ENCODE measurements at regions not wholly inside any gene's neighbourhood (a gene's known extent, or its start where the extent isn't known, plus 50 kb on each side); places are given as distances from the start of the nearest gene placed in this dataset.

DNA sequence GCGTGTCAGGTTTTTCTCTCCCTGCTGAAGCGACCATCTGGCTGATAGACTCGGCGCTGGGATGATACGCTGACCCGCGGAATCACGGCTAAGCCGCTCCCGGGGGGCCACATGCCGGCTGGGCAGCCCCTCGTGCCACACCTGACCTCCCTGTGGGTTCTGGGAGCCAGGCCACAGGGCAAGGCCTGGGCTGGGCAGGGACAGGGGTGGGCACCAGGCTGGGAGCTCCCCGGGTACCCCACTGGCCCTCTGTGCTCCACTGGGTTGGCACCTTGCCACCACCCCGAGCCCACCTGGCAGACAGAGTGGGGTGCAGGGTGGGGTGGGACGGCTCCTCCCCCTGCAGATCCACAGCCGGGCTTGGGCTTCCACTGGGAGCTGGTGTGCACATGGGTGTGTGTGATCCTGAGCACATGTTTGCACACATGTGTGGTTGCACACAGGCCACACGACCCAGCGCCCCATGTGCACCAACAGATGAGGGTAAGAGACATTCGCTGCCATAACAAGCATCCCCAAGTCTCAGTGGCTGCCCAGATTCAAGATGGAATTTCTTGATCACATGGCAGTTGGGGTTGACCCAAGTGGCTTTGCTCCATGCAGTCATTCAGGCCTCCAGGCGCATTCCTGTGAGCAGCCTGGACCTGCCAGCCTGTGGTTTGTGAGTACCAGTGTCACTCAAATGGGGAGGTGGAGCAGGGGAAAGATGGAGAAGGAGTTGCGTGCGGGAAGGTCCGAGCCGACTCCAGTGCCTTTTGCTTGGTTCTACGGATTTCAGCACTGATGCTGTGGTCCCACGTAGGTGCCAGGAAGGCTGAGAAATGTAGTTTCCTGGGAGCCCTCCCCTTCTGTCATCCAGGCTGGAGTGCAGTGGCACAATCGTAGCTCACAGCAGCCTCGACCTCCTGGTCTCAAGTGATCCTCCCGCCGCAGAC is 79.7 kb downstream of the UNCX start:
- Histone ChIP-seq H3K9me1 (replicated peaks; ENCODE audit: control insufficient read depth, extremely low read depth, insufficient read depth, low read length) (no peaks in the 10 kb centered on the region), H3K27me3 (ENCODE audit: control insufficient read depth in 2 of 2, insufficient read depth in 2 of 2, low read length in 2 of 2) (no peaks in the 10 kb centered on the region), H3K9ac (replicated peaks; ENCODE audit: extremely low read depth, insufficient read depth, low read length) (no peak overlapping the region), H3K36me3 (ENCODE audit: control insufficient read depth in 2 of 2, extremely low read depth in 1 of 2, insufficient read depth in 2 of 2, low read length in 2 of 2) (no peaks in the 10 kb centered on the region), H3K79me2 (ENCODE audit: control insufficient read depth, insufficient read depth, low read length) (no peaks in the 10 kb centered on the region), H3K4me3 (replicated peaks in 1 of 3; ENCODE audit: insufficient read depth in 1 of 3, low read depth in 1 of 3, low read length in 3 of 3) (no peak overlapping the region), H2AFZ (ENCODE audit: low read depth, low read length) (no peak overlapping the region), H3K4me2 (ENCODE audit: insufficient read depth, low read length) (no peak overlapping the region), H3K9me3 (replicated peaks; ENCODE audit: control insufficient read depth, insufficient read depth, low read length) (no peaks in the 10 kb centered on the region), H3K4me1 (ENCODE audit: control insufficient read depth, extremely low read depth, insufficient read depth, low read length) (no peaks in the 10 kb centered on the region), H3K27ac (ENCODE audit: insufficient read depth, low read depth, low read length) (no peak overlapping the region), H4K20me1 (replicated peaks; ENCODE audit: control insufficient read depth, extremely low read depth, insufficient read depth, low read length) (no peaks in the 10 kb centered on the region)
- no peak for FAIRE-seq
- dilution Hi-C loops (cut with MboI; ENCODE audit: extremely low pct_ligation_motif_present, low sequenced_read_pairs) (no loop called here), intact Hi-C loops (cut with micrococcal nuclease) (no loop called here)
- TF ChIP-seq JUN (IDR thresholded peaks at IDR 0.05; ENCODE audit: borderline replicate concordance, insufficient read depth, insufficient read length, low read depth) (no peak), FOS (IDR thresholded peaks at IDR 0.05; ENCODE audit: borderline replicate concordance, insufficient read depth, low read length) (no peak), MYC (IDR thresholded peaks at IDR 0.05; ENCODE audit: low read depth, low read length) (no peak), POLR2AphosphoS5 (IDR thresholded peaks at IDR 0.05; ENCODE audit: insufficient read depth, low read depth, low read length) (no peak), GATA2 (IDR thresholded peaks at IDR 0.05; ENCODE audit: insufficient read depth, insufficient read length, low read depth, low read length) (no peak), EZH2 (IDR thresholded peaks at IDR 0.05; ENCODE audit: borderline replicate concordance, low read depth, low read length, severe bottlenecking) (no peak), POLR2A (IDR thresholded peaks at IDR 0.05; ENCODE audit: low read depth, low read length) (no peak)
- TF ChIP-seq, protein P1, sequence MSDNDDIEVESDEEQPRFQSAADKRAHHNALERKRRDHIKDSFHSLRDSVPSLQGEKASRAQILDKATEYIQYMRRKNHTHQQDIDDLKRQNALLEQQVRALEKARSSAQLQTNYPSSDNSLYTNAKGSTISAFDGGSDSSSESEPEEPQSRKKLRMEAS (IDR thresholded peaks at IDR 0.05; ENCODE audit: insufficient read depth, insufficient read length): no peak
- TF ChIP-seq, protein P2, sequence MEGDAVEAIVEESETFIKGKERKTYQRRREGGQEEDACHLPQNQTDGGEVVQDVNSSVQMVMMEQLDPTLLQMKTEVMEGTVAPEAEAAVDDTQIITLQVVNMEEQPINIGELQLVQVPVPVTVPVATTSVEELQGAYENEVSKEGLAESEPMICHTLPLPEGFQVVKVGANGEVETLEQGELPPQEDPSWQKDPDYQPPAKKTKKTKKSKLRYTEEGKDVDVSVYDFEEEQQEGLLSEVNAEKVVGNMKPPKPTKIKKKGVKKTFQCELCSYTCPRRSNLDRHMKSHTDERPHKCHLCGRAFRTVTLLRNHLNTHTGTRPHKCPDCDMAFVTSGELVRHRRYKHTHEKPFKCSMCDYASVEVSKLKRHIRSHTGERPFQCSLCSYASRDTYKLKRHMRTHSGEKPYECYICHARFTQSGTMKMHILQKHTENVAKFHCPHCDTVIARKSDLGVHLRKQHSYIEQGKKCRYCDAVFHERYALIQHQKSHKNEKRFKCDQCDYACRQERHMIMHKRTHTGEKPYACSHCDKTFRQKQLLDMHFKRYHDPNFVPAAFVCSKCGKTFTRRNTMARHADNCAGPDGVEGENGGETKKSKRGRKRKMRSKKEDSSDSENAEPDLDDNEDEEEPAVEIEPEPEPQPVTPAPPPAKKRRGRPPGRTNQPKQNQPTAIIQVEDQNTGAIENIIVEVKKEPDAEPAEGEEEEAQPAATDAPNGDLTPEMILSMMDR (IDR thresholded peaks at IDR 0.05; ENCODE audit: extremely low read depth in 1 of 2, insufficient read depth in 1 of 2, low read depth in 1 of 2, low read length in 2 of 2): no peak
- ChIA-PET CTCF (no interaction called here), POLR2A (no interaction called here)
- no peak for DNase-seq (ENCODE audit: low read depth, low spot score)
- no TSS peak for BruUV-seq (replicated peaks)
